Spleen (tissue), 7 donors: ENCODE measurements at regions not wholly inside any gene's neighbourhood (a gene's known extent, or its start where the extent isn't known, plus 50 kb on each side); places are given as distances from the start of the nearest gene placed in this dataset.

Source experiments
- CTCF ChIP-seq, 11 experiments: fragments of 200-600 bp in 7 of 11; fragments of 450-650 bp in 4 of 11; sonication (generic) in 4 of 11; IDR thresholded peaks in 8 of 11; conservative IDR thresholded peaks in 3 of 11; 1 replicate in 7 of 11; 2 replicates in 4 of 11; pipeline versions ENCODE4 v1.4.0 to v1.8.0; 2016 to 2021; ENCODE audit warnings: antibody characterized with exemption in 11 of 11, inconsistent platforms in 4 of 11, mild to moderate bottlenecking in 1 of 11
- POLR2A ChIP-seq, 3 donors: fragments of 450-650 bp; IDR thresholded peaks; one replicate each; pipeline ENCODE4 v1.5.1; 2017; ENCODE audit warnings: antibody characterized with exemption in 3 of 3, mild to moderate bottlenecking in 1 of 3
- POLR2AphosphoS5 ChIP-seq, 3 donors: sonication (generic); formaldehyde crosslinking; IDR thresholded peaks; one replicate each; pipeline ENCODE4 v1.5.1; 2017; ENCODE audit warnings: antibody characterized with exemption in 3 of 3
- donor health status: DM: no; HTN: no; CAD: no; lungs with moderate emphysema.
- donor health status: DM: no; HTN: no; CAD: no.
- donor health status: DM: no; HTN: no; CAD: no.

DNA sequence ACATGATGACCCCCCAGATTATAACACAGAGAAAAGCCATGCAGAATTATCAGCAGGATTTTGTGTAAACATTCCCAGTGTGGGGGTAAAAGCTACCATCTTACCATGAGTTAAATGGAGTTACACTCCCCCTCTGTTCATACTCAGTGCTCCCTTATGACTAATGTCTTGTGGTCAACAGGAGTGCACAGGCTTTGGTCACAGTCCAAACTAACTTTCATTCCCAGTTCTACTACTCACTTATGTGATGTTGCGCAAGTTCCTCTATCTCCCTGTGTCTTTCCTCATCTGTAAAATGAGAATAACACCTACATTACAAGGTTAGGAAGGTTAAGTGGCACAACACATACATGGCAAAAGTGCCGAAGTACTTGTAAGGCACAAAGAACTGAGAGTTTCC is 277.9 kb downstream of the RBM26 start:
- TF ChIP-seq CTCF (IDR thresholded peaks at IDR 0.05 in 8 of 11, conservative IDR thresholded peaks at IDR 0.05 in 3 of 11) (no peak), POLR2A (IDR thresholded peaks at IDR 0.05) (no peak), POLR2AphosphoS5 (IDR thresholded peaks at IDR 0.05) (no peak)
